KMS-11 (cell line): ENCODE measurements at regions not wholly inside any gene's neighbourhood (a gene's known extent, or its start where the extent isn't known, plus 50 kb on each side); places are given as distances from the start of the nearest gene placed in this dataset.

Experiments used
- H2AFZ ChIP-seq: fragments of 200-600 bp; sonication (generic); 2 replicates; pipeline ENCODE4 v1.6.1; 2016; ENCODE audit warnings: antibody characterized with exemption, mixed run types, low read depth
- H3K27ac ChIP-seq: fragments of 200-600 bp; sonication (generic); 2 replicates; pipeline ENCODE4 v1.6.1; 2016; ENCODE audit warnings: mild to moderate bottlenecking, mixed run types
- H3K27me3 ChIP-seq: fragments of 200-600 bp; sonication (generic); 2 replicates; pipeline ENCODE4 v1.6.1; 2017; ENCODE audit warnings: mild to moderate bottlenecking, low read depth, mixed run types, moderate library complexity; ENCODE audit not compliant: insufficient read depth
- H3K36me3 ChIP-seq: fragments of 200-600 bp; sonication (generic); 2 replicates; pipeline ENCODE4 v1.6.1; 2017; ENCODE audit warnings: mild to moderate bottlenecking, mixed run types; ENCODE audit not compliant: insufficient read depth
- H3K4me1 ChIP-seq: fragments of 200-600 bp; sonication (generic); 2 replicates; pipeline ENCODE4 v1.6.1; 2016; ENCODE audit warnings: mild to moderate bottlenecking, low read depth, mixed run types; ENCODE audit not compliant: poor library complexity, severe bottlenecking
- H3K4me2 ChIP-seq: fragments of 200-600 bp; sonication (generic); 2 replicates; pipeline ENCODE4 v1.7.0; 2016; ENCODE audit warnings: mild to moderate bottlenecking, mixed run types
- H3K4me3 ChIP-seq: fragments of 200-600 bp; sonication (generic); IDR thresholded peaks from 2 replicates; pipeline ENCODE4 v1.6.1; 2017; ENCODE audit warnings: low read depth, low read length, mixed read lengths; ENCODE audit not compliant: insufficient read depth
- H3K79me2 ChIP-seq: fragments of 200-600 bp; sonication (generic); 2 replicates; pipeline ENCODE4 v1.6.1; 2016; ENCODE audit warnings: low read depth, mixed run types; ENCODE audit not compliant: insufficient read depth
- H3K9ac ChIP-seq: fragments of 200-600 bp; sonication (generic); 2 replicates; pipeline ENCODE4 v1.6.1; 2016; ENCODE audit warnings: mild to moderate bottlenecking, mixed run types
- H4K20me1 ChIP-seq: fragments of 200-600 bp; sonication (generic); 2 replicates; pipeline ENCODE4 v1.6.1; 2016; ENCODE audit warnings: mild to moderate bottlenecking, mixed run types; ENCODE audit not compliant: insufficient read depth
- TF ChIP-seq, protein P1 (sequence below): fragments of 200-600 bp; sonication (generic); conservative IDR thresholded peaks from 2 replicates; pipeline ENCODE4 v1.6.1; 2017; ENCODE audit warnings: low read depth, mild to moderate bottlenecking, antibody characterized with exemption, low read length, moderate library complexity, mixed read lengths

DNA sequence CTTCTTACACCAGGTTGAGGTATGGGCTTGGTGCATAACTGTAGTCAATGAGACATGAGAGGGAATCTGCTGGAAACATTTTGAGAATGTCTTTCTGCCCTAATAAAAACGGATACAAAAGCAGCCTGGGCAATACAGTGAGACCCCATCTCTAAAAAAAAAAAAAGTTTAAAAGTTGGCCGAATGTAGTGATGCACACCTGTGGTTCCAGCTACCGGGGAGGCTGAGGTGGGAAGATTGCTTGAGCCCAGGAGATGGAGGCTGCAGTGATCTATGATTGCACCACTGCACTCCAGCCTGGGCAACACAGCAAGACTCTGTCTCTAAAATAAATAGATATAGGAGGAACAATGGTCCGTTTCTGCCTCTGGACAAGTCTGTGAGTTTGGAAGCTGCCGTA is 81.5 kb upstream of the FAM171A1 start:
- H3K79me2 ChIP-seq = no peaks in the 10 kb centered on the region
- no peaks in the 10 kb centered on the region for H3K36me3 ChIP-seq
- no peaks in the 10 kb centered on the region for H4K20me1 ChIP-seq
- no peaks in the 10 kb centered on the region for H3K4me1 ChIP-seq
- TF ChIP-seq, protein P1, sequence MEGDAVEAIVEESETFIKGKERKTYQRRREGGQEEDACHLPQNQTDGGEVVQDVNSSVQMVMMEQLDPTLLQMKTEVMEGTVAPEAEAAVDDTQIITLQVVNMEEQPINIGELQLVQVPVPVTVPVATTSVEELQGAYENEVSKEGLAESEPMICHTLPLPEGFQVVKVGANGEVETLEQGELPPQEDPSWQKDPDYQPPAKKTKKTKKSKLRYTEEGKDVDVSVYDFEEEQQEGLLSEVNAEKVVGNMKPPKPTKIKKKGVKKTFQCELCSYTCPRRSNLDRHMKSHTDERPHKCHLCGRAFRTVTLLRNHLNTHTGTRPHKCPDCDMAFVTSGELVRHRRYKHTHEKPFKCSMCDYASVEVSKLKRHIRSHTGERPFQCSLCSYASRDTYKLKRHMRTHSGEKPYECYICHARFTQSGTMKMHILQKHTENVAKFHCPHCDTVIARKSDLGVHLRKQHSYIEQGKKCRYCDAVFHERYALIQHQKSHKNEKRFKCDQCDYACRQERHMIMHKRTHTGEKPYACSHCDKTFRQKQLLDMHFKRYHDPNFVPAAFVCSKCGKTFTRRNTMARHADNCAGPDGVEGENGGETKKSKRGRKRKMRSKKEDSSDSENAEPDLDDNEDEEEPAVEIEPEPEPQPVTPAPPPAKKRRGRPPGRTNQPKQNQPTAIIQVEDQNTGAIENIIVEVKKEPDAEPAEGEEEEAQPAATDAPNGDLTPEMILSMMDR = no peak
- H3K27me3 ChIP-seq = no peaks in the 10 kb centered on the region
- H3K4me3 ChIP-seq = no peak overlapping the region
- H2AFZ ChIP-seq = no peak overlapping the region
- no peak overlapping the region for H3K27ac ChIP-seq
- H3K4me2 ChIP-seq = no peak overlapping the region
- H3K9ac ChIP-seq = no peak overlapping the region

DNA sequence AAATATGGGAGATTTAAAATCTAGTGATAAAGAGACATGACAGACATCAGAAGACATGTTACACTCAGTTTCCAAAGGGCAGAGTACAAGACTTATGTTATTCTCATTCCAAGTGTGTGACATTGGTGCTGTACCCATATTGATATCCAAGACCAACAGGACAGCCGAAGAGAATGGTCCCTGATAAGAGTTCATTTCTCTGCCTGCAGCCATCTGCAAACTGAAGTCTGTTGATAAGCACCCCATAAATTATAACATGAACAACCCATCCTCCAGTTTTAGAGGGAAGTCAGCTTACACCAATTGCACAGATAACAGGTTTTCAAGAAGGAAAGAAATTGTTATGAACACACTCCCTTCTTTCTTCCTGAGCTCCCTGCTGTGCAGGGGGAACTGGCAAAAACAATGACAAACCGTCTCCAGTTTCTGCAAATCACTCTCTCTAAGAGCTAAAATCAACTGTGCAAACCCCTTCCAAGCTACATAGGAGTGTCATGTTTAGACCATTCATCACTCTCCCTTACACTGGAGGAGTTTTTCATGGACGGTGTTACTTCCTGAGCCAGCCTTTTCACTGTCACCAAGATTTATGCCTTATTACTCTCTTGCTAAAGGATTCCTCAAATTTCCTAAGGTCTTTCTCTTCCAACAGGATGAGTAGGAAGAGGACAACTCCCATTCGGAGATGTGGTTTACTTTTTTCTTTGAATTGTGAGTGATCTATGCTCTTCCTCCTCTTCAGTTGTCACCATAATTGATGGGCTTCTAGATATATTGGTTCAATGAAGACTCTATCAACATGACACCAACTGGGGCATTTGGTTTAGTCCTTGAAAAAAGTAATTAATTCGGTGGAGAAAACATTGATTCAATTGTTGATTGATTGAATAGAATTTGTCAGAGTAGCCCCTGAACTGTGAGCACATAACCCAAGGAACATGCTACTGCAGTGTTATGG is 80.3 kb upstream of the FAM171A1 start:
- TF ChIP-seq, protein P1 = no peak
- Histone ChIP-seq H2AFZ (no peak overlapping the region), H3K4me2 (no peak overlapping the region), H3K36me3 (no peaks in the 10 kb centered on the region), H3K4me1 (no peaks in the 10 kb centered on the region), H3K79me2 (no peaks in the 10 kb centered on the region), H3K4me3 (no peak overlapping the region), H4K20me1 (no peaks in the 10 kb centered on the region), H3K27ac (no peak overlapping the region), H3K27me3 (no peaks in the 10 kb centered on the region), H3K9ac (no peak overlapping the region)

- TF ChIP-seq, protein P1 = no peak
These were observed 77.5 kb upstream of the FAM171A1 start for GRCh38 chr10:15448598-15448997.

DNA sequence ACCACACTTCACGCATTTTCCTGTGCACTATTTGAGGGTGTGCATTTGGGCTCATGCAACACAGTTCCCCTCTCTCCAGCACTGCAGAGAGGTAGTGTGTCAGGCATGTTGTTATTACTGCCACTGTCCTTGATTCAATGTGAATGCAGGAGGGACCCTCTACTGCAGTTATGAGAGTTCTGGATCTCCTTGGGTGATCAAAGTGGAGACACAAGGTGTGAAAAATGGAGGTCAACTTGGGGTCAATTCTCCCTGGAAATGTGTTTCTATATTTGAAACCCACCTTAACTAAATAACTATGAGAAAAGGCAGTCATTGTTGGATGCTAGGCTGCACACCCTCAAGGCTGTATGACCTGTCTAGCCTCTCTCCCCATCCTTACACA is 73.9 kb upstream of the FAM171A1 start:
- H3K27ac ChIP-seq = no peak overlapping the region
- no peaks in the 10 kb centered on the region for H3K79me2 ChIP-seq
- no peak overlapping the region for H3K9ac ChIP-seq
- H4K20me1 ChIP-seq = no peaks in the 10 kb centered on the region
- TF ChIP-seq, protein P1 = no peak
- H3K4me2 ChIP-seq = no peak overlapping the region
- H3K36me3 ChIP-seq = no peaks in the 10 kb centered on the region
- H3K4me1 ChIP-seq = no peaks in the 10 kb centered on the region
- H2AFZ ChIP-seq = no peak overlapping the region
- H3K27me3 ChIP-seq = no peaks in the 10 kb centered on the region
- no peak overlapping the region for H3K4me3 ChIP-seq

More at GRCh38 chr10:15448598-15448997, 77.5 kb upstream of the FAM171A1 start:
- Histone ChIP-seq H3K36me3 (no peaks in the 10 kb centered on the region), H3K4me2 (no peak overlapping the region), H4K20me1 (no peaks in the 10 kb centered on the region), H3K4me3 (no peak overlapping the region), H2AFZ (no peak overlapping the region), H3K27me3 (no peaks in the 10 kb centered on the region), H3K79me2 (no peaks in the 10 kb centered on the region), H3K27ac (no peak overlapping the region), H3K9ac (no peak overlapping the region), H3K4me1 (no peaks in the 10 kb centered on the region)
